ENCODE measurements at regions not wholly inside any gene's neighbourhood (a gene's known extent, or its start where the extent isn't known, plus 50 kb on each side); places are given as distances from the start of the nearest gene placed in this dataset.

GRCh38 chr9:109868722-109869121 lies 88.7 kb downstream of the PALM2AKAP2 start:
- Histone ChIP-seq H3K4me3 (no peak overlapping the region), H3K36me3 (ENCODE audit: low read depth) (no peaks in the 10 kb centered on the region), H3K9me3 (no peaks in the 10 kb centered on the region), H3K4me1 (ENCODE audit: low read depth) (no peaks in the 10 kb centered on the region)
- no peak for ATAC-seq
- TF ChIP-seq, protein P1, sequence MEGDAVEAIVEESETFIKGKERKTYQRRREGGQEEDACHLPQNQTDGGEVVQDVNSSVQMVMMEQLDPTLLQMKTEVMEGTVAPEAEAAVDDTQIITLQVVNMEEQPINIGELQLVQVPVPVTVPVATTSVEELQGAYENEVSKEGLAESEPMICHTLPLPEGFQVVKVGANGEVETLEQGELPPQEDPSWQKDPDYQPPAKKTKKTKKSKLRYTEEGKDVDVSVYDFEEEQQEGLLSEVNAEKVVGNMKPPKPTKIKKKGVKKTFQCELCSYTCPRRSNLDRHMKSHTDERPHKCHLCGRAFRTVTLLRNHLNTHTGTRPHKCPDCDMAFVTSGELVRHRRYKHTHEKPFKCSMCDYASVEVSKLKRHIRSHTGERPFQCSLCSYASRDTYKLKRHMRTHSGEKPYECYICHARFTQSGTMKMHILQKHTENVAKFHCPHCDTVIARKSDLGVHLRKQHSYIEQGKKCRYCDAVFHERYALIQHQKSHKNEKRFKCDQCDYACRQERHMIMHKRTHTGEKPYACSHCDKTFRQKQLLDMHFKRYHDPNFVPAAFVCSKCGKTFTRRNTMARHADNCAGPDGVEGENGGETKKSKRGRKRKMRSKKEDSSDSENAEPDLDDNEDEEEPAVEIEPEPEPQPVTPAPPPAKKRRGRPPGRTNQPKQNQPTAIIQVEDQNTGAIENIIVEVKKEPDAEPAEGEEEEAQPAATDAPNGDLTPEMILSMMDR (IDR thresholded peaks at IDR 0.05): no peak
- intact Hi-C loops (cut with DNase I, micrococcal nuclease): no loop called here
- no peak for DNase-seq

DNA sequence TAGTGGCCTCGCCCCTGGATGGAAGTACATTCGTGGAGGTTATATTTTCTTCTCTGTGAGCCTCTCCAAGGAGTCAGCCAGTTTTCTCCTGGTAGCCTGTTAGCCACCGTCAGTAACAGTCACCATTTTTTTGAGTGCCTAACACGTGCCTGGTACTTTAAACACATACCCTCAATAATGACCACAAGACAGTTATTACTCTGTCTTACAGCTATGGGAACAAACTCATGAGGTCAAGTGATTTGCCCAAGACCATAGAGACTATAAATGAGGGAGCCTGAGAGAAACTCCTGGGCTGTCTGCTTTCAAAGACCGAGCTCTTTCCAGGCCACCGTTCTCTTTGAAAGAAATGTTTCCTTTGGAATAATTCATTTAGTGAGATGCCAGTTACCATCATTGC lies 90.4 kb downstream of the PALM2AKAP2 start:
- Histone ChIP-seq H3K36me3 (ENCODE audit: low read depth) (no peaks in the 10 kb centered on the region), H3K4me3 (no peak overlapping the region), H3K4me1 (ENCODE audit: low read depth) (no peaks in the 10 kb centered on the region), H3K9me3 (no peaks in the 10 kb centered on the region)
- intact Hi-C loops (cut with DNase I, micrococcal nuclease): no loop called here
- no peak for DNase-seq
- ATAC-seq: no peak
- TF ChIP-seq, protein P1 (IDR thresholded peaks at IDR 0.05): no peak

DNA sequence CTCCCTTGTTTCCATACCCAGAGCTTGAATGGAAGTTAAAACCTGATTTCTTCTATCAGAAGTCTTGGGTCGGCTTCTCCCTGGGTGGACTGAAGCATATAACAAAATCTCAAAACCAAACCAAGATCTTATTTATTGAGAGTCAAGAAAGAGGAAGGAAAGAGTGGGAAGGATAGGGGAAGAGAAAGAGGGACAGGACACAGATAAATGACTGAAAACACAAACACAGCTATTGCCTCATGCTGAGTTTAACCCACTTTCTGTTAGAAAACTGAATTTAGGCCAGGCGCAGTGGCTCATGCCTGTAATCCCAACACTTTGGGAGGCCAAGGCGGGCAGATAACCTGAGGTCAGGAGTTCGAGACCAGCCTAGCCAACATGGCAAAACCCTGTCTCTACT lies 92.9 kb downstream of the PALM2AKAP2 start:
- intact Hi-C loops (cut with DNase I, micrococcal nuclease): no loop called here
- no peaks in the 10 kb centered on the region for H3K4me1 ChIP-seq (ENCODE audit: low read depth)
- no peaks in the 10 kb centered on the region for H3K36me3 ChIP-seq (ENCODE audit: low read depth)
- TF ChIP-seq, protein P1 (IDR thresholded peaks at IDR 0.05): no peak
- DNase-seq (no peak), ATAC-seq (no peak)
- no peaks in the 10 kb centered on the region for H3K9me3 ChIP-seq
- H3K4me3 ChIP-seq: no peak overlapping the region

- TF ChIP-seq, protein P1 (IDR thresholded peaks at IDR 0.05): no peak
- H3K4me3 ChIP-seq: no peak overlapping the region
- H3K36me3 ChIP-seq (ENCODE audit: low read depth): no peaks in the 10 kb centered on the region
- H3K4me1 ChIP-seq (ENCODE audit: low read depth): no peaks in the 10 kb centered on the region
- no peaks in the 10 kb centered on the region for H3K9me3 ChIP-seq
- DNase-seq (no peak), ATAC-seq (no peak)
- intact Hi-C loops (cut with DNase I, micrococcal nuclease): no loop called here
Observed at GRCh38 chr9:109875495-109876129, 95.6 kb downstream of the PALM2AKAP2 start.

GRCh38 chr9:109880276-109881169 lies 100.5 kb downstream of the PALM2AKAP2 start:
- no peaks in the 10 kb centered on the region for H3K9me3 ChIP-seq
- H3K4me1 ChIP-seq (ENCODE audit: low read depth): no peaks in the 10 kb centered on the region
- H3K36me3 ChIP-seq (ENCODE audit: low read depth): no peaks in the 10 kb centered on the region
- intact Hi-C loops (cut with DNase I, micrococcal nuclease): no loop called here
- no peak overlapping the region for H3K4me3 ChIP-seq
- DNase-seq (peak in 1 of 3 donors; percentile 28), ATAC-seq (peak; percentile 55)
- TF ChIP-seq, protein P1 (IDR thresholded peaks at IDR 0.05): peak; percentile 45

Measured in mucosa of descending colon (tissue), 3 donors.